CD14-positive monocyte (primary cell): ENCODE measurements at regions not wholly inside any gene's neighbourhood (a gene's known extent, or its start where the extent isn't known, plus 50 kb on each side); places are given as distances from the start of the nearest gene placed in this dataset.

ENCODE experiments used
- DNase-seq, 3 donors: peaks; one replicate each; pipeline ENCODE4 v3.0.0-alpha.2; 2011 to 2022
- H2AFZ ChIP-seq: 2 replicates; pipeline ENCODE4 v1.6.0; 2012; ENCODE audit warnings: mild to moderate bottlenecking, low read depth, low read length, inconsistent platforms; ENCODE audit not compliant: insufficient read depth, poor library complexity, severe bottlenecking
- H3K27ac ChIP-seq, 2 donors: 1 replicate in 1 of 2; 2 replicates in 1 of 2; pipeline ENCODE4 v1.5.1; 2012 to 2013; ENCODE audit warnings: low read length in 2 of 2, control low read depth in 1 of 2, inconsistent platforms in 1 of 2, low read depth in 1 of 2, mild to moderate bottlenecking in 1 of 2
- H3K27me3 ChIP-seq, 2 donors: one replicate each; pipeline versions ENCODE4 v1.6.0 to v1.6.1; 2011 to 2013; ENCODE audit warnings: low read length in 2 of 2; ENCODE audit not compliant: control insufficient read depth in 2 of 2, insufficient read depth in 2 of 2
- H3K36me3 ChIP-seq, 2 donors: replicated peaks in 1 of 2; 1 replicate in 1 of 2; 2 replicates in 1 of 2; pipeline versions ENCODE4 v1.5.1 to v1.6.1; 2012 to 2013; ENCODE audit warnings: low read length in 2 of 2, control low read depth in 1 of 2, inconsistent platforms in 1 of 2, mild to moderate bottlenecking in 1 of 2; ENCODE audit not compliant: insufficient read depth in 2 of 2, control insufficient read depth in 1 of 2
- H3K4me1 ChIP-seq, 2 donors: 1 replicate in 1 of 2; 2 replicates in 1 of 2; pipeline versions ENCODE4 v1.5.1 to v1.6.1; 2012 to 2013; ENCODE audit warnings: low read length in 2 of 2, control low read depth in 1 of 2, inconsistent platforms in 1 of 2, mild to moderate bottlenecking in 1 of 2, moderate library complexity in 1 of 2; ENCODE audit not compliant: insufficient read depth in 2 of 2, control insufficient read depth in 1 of 2
- H3K4me2 ChIP-seq: replicated peaks from 2 replicates; pipeline ENCODE3; 2012; ENCODE audit warnings: low read length, moderate library complexity, mild to moderate bottlenecking; ENCODE audit not compliant: poor library complexity, severe bottlenecking; ENCODE audit errors: extremely low read depth
- H3K4me3 ChIP-seq, 3 experiments: fragments of 200-600 bp in 1 of 3; sonication (generic) in 1 of 3; replicated peaks in 1 of 3; 1 replicate in 2 of 3; 2 replicates in 1 of 3; pipeline ENCODE4 v1.5.1; 2011 to 2013; ENCODE audit warnings: low read length in 3 of 3, mild to moderate bottlenecking in 3 of 3, control low read depth in 2 of 3, low read depth in 2 of 3, inconsistent platforms in 1 of 3, moderate library complexity in 1 of 3
- H3K79me2 ChIP-seq: 2 replicates; pipeline ENCODE4 v1.6.0; 2012; ENCODE audit warnings: mild to moderate bottlenecking, control low read depth, inconsistent platforms, low read length, moderate library complexity; ENCODE audit not compliant: insufficient read depth
- H3K9ac ChIP-seq: 2 replicates; pipeline ENCODE4 v1.6.0; 2017; ENCODE audit warnings: low read length, mild to moderate bottlenecking; ENCODE audit not compliant: insufficient read depth, poor library complexity, severe bottlenecking
- H3K9me3 ChIP-seq, 2 donors: replicated peaks in 1 of 2; 1 replicate in 1 of 2; 2 replicates in 1 of 2; pipeline versions ENCODE4 v1.5.1 to v1.6.1; 2012 to 2013; ENCODE audit warnings: low read length in 2 of 2, control low read depth in 1 of 2; ENCODE audit not compliant: control insufficient read depth in 1 of 2, insufficient read depth in 1 of 2
- H4K20me1 ChIP-seq: 2 replicates; pipeline ENCODE4 v1.6.0; 2012; ENCODE audit warnings: mild to moderate bottlenecking, low read length, control low read depth, moderate library complexity; ENCODE audit not compliant: insufficient read depth
- H3K27ac Mint-ChIP-seq, 7 donors: one replicate each; pipeline ENCODE4 v1.8.0; 2020; ENCODE audit warnings: mild to moderate bottlenecking in 7 of 7, mixed read lengths in 7 of 7, moderate library complexity in 6 of 7, inconsistent platforms in 2 of 7
- H3K27me3 Mint-ChIP-seq, 3 donors: one replicate each; pipeline ENCODE4 v1.8.0; 2021 to 2022; ENCODE audit warnings: low read depth in 3 of 3, mild to moderate bottlenecking in 3 of 3, mixed read lengths in 3 of 3, moderate library complexity in 3 of 3, inconsistent platforms in 1 of 3
- H3K36me3 Mint-ChIP-seq, 2 donors: one replicate each; pipeline ENCODE4 v1.8.0; 2020; ENCODE audit warnings: mixed read lengths in 2 of 2, inconsistent platforms in 1 of 2, mild to moderate bottlenecking in 1 of 2
- H3K4me1 Mint-ChIP-seq: one replicate; pipeline ENCODE4 v1.8.0; 2020; ENCODE audit warnings: mild to moderate bottlenecking, mixed read lengths
- H3K4me3 Mint-ChIP-seq, 2 donors: one replicate each; pipeline ENCODE4 v1.8.0; 2020; ENCODE audit warnings: mild to moderate bottlenecking in 2 of 2, mixed read lengths in 2 of 2, moderate library complexity in 1 of 2
- H3K9me3 Mint-ChIP-seq, 7 donors: one replicate each; pipeline ENCODE4 v1.8.0; 2020 to 2022; ENCODE audit warnings: mixed read lengths in 7 of 7, mild to moderate bottlenecking in 6 of 7, moderate library complexity in 6 of 7, inconsistent platforms in 2 of 7
- WGBS: methylation state at CpG from one replicate; pipeline ENCODE4 v1.1.5; 2013; ENCODE audit warnings: missing lambda C conversion rate; ENCODE audit not compliant: insufficient coverage; 5-methylcytosine and 5-hydroxymethylcytosine counted together
- intact Hi-C, 2 donors: fragments of 100-400 bp; cut with micrococcal nuclease; formaldehyde crosslinking; loops; one replicate each; pipeline versions ENCODE4 v1.15.0 to v1.15.1; 2023
- TF ChIP-seq, protein P1 (sequence below): fragments of 200-600 bp; IDR thresholded peaks from one replicate; pipeline ENCODE4 v1.8.0; 2022; ENCODE audit warnings: antibody characterized with exemption, mild to moderate bottlenecking

DNA sequence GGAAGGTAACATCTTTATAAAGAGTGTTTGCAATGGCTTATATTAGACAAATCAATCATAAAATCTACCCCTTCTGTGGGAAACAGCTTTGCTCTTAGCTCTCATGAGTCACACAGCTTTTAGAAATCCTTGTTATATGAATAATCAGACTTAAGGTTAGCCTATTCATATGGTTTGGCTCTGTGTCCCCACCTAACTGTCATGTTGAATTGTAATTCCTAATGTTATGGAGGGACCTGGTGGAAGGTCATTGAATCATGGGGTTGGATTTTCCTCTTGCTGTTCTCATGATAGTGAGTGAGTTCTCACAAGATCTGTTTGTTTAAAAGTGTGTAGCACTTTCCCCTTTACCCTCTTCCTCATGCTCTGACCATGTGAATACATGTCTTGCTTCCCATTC lies 704.2 kb upstream of the KLHL1 start:
- Mint-ChIP-seq H3K27me3 (no peaks in the 10 kb centered on the region), H3K4me3 (no peak overlapping the region), H3K27ac (peak overlapping the region in 1 of 7 donors; percentile 74), H3K36me3 (no peaks in the 10 kb centered on the region), H3K4me1 (no peaks in the 10 kb centered on the region), H3K9me3 (peaks cover 9 to 24% (median 13%) of the 10 kb centered on the region in 7 donors)
- Histone ChIP-seq H3K4me1 (no peaks in the 10 kb centered on the region), H3K79me2 (no peaks in the 10 kb centered on the region), H3K27ac (no peak overlapping the region), H3K27me3 (no peaks in the 10 kb centered on the region), H3K36me3 (no peaks in the 10 kb centered on the region), H3K4me3 (no peak overlapping the region), H3K9me3 (peaks cover 18 to 23% of the 10 kb centered on the region in 2 donors), H3K9ac (no peak overlapping the region), H2AFZ (no peak overlapping the region), H3K4me2 (no peak overlapping the region), H4K20me1 (no peaks in the 10 kb centered on the region)
- TF ChIP-seq, protein P1, sequence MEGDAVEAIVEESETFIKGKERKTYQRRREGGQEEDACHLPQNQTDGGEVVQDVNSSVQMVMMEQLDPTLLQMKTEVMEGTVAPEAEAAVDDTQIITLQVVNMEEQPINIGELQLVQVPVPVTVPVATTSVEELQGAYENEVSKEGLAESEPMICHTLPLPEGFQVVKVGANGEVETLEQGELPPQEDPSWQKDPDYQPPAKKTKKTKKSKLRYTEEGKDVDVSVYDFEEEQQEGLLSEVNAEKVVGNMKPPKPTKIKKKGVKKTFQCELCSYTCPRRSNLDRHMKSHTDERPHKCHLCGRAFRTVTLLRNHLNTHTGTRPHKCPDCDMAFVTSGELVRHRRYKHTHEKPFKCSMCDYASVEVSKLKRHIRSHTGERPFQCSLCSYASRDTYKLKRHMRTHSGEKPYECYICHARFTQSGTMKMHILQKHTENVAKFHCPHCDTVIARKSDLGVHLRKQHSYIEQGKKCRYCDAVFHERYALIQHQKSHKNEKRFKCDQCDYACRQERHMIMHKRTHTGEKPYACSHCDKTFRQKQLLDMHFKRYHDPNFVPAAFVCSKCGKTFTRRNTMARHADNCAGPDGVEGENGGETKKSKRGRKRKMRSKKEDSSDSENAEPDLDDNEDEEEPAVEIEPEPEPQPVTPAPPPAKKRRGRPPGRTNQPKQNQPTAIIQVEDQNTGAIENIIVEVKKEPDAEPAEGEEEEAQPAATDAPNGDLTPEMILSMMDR: no peak
- no peak for DNase-seq
- intact Hi-C loops: no loop called here

DNA sequence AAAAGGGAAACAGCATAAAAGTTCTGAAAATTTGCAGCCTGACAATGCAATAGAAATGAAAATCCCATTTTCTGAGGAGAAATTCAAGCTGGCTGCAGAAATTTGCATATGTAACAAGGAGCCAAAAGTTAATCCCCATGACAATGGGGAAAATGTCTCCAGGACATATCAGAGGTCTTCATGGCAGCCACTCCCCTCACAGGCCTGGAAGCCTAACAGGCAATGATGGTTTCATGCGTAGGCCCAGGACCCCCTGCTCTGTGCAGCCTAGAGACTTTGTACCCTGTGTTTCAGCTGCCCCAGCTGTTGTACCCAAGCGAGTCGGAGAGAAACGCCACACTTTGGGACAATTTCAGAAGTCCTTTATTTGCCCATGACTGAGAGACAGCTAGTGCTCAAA lies 701.3 kb upstream of the KLHL1 start:
- H3K4me1 Mint-ChIP-seq: no peaks in the 10 kb centered on the region
- H3K36me3 ChIP-seq: no peaks in the 10 kb centered on the region

More for the DNA sequence above, 701.3 kb upstream of the KLHL1 start:
- Mint-ChIP-seq H3K27ac (no peak overlapping the region), H3K4me3 (no peak overlapping the region), H3K27me3 (no peaks in the 10 kb centered on the region), H3K36me3 (no peaks in the 10 kb centered on the region), H3K9me3 (peaks cover 9 to 25% (median 12%) of the 10 kb centered on the region in 7 donors)
- H3K4me2 ChIP-seq: no peak overlapping the region
- H3K27ac ChIP-seq: no peak overlapping the region
- WGBS: 98% methylated on average over 4 of the region's 4 CpGs
- H3K4me1 ChIP-seq: no peaks in the 10 kb centered on the region
- H4K20me1 ChIP-seq: no peaks in the 10 kb centered on the region
- no peak overlapping the region for H3K9ac ChIP-seq
- no peak overlapping the region for H2AFZ ChIP-seq
- no peaks in the 10 kb centered on the region for H3K79me2 ChIP-seq
- no peak for DNase-seq
- TF ChIP-seq, protein P1: no peak
- intact Hi-C loops: no loop called here
- H3K9me3 ChIP-seq: peaks cover 22 to 23% of the 10 kb centered on the region in 2 donors
- H3K4me3 ChIP-seq: no peak overlapping the region
- no peaks in the 10 kb centered on the region for H3K27me3 ChIP-seq
